CMK (cell line): ENCODE measurements at regions not wholly inside any gene's neighbourhood (a gene's known extent, or its start where the extent isn't known, plus 50 kb on each side); places are given as distances from the start of the nearest gene placed in this dataset.
"Not testable (repeated sequence)": the region's sequence is repeated elsewhere in the genome, so short reads cannot be mapped to it uniquely, and the experiment has no call there.

Source experiments
- DNase-seq: peaks from one replicate; pipeline ENCODE4 v3.0.0-alpha.2; 2010; ENCODE audit warnings: low read depth

GRCh38 chr20:50360921-50361320 lies 149.3 kb upstream of the PTPN1 start:
- no peak for DNase-seq

- not testable (repeated sequence) for DNase-seq
Measured at GRCh38 chr20:50362177-50362576, 148.0 kb upstream of the PTPN1 start.

- no peak for DNase-seq
Measured at GRCh38 chr20:50363027-50363426, 147.2 kb upstream of the PTPN1 start.

DNA sequence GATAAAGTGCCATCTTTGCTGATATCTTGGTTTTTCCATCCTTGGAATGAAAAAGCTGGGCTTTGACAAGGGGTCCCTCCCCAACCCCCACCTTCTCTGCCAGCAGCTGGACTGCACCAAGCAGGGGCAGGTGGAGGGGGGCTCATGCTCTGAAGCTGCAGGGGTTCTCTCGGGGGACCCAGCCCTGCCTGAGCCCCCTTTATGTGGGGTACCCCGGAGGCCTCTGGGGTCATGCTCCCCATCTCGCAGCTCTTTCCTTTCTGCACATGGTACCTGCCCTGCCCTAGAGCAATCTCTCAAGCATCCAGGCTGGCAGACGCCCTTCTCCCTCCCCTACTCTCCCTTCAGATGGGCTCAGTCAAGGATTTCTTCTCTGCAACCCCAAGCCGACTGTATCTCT lies 146.7 kb upstream of the PTPN1 start:
- no peak for DNase-seq

DNA sequence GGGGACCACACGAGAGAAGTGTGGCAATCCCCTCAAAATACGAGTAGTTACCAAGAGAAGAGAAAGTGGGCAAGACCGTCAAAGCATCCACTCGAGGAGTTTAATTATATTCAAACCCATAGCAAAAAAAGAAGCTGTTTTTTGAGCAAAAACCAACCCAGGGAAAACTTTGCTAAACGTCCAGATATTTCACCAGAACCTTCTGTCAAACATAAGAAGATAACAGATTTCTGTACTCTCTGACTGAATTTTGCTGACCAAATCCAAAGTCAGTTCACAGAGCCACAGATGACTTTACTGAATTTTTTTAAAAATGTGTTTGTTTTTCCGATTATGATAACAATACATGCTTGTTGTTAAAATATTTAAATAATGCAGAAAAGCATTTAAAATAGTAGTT lies 145.6 kb upstream of the PTPN1 start:
- no peak for DNase-seq

DNA sequence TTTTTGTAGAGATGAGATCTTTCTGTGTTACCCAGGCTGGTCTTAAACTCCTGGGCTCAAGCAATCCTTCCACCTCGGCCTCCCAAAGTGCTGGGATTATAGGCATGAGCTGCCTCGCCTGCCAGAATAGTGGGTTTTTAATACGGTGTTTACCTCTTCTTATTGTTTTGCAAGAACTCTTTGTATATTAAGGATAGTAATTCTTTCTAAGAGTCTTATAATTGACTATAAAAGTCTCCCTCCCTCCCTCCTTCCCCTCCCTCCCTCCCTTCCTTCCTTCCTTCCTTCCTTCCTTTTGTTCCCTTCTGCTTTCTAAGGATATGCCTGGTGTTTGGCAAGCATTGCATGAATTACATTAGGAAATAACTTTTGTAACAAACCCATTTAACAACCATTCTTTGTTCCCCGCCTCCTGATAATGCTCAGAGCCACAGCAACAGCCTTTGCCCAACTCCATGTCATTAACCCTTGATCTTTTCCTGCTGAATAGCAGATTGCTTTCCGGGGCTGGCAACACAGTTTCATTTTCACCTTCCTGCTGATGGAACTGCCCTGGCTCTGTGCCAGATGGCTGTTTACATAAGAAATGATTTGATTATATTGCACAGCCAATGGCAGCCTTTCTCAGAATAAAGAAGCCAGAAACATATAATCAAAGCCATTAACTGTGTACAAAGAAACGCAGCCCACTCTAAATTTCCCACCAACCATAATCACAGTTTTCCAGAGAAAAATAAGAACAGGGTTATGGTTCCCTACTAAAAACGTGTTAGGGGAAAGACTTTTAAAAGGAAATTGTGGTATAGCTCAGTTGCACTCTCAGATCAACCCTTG lies 143.7 kb upstream of the PTPN1 start:
- DNase-seq: no peak

GRCh38 chr20:50367104-50367674 lies 143.0 kb upstream of the PTPN1 start:
- DNase-seq: no peak

GRCh38 chr20:50367739-50368375 lies 142.3 kb upstream of the PTPN1 start:
- no peak for DNase-seq

DNA sequence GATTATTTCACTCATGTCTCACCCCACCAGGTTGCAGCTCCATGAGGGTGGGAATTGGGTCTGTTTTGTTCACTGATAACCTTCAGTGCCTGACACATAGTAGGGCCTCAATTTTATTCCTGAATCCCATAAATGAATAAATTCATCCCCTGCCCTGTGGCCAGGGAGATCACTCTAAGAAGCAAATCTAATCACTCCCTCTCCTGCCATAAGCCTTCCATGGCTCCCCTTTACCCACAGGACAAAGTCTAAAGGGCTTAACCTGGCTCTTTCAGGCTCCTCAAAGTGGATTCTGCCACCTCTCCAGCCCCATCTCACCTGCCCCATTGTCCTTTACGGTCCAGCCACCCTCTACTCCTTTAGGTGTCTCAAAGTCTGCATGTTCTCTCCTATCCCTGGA lies 141.8 kb upstream of the PTPN1 start:
- DNase-seq: no peak

GRCh38 chr20:50368813-50369224 lies 141.4 kb upstream of the PTPN1 start:
- DNase-seq: no peak

GRCh38 chr20:50369225-50370035 lies 140.8 kb upstream of the PTPN1 start:
- no peak for DNase-seq

GRCh38 chr20:50370036-50370566 lies 140.1 kb upstream of the PTPN1 start:
- no peak for DNase-seq

DNA sequence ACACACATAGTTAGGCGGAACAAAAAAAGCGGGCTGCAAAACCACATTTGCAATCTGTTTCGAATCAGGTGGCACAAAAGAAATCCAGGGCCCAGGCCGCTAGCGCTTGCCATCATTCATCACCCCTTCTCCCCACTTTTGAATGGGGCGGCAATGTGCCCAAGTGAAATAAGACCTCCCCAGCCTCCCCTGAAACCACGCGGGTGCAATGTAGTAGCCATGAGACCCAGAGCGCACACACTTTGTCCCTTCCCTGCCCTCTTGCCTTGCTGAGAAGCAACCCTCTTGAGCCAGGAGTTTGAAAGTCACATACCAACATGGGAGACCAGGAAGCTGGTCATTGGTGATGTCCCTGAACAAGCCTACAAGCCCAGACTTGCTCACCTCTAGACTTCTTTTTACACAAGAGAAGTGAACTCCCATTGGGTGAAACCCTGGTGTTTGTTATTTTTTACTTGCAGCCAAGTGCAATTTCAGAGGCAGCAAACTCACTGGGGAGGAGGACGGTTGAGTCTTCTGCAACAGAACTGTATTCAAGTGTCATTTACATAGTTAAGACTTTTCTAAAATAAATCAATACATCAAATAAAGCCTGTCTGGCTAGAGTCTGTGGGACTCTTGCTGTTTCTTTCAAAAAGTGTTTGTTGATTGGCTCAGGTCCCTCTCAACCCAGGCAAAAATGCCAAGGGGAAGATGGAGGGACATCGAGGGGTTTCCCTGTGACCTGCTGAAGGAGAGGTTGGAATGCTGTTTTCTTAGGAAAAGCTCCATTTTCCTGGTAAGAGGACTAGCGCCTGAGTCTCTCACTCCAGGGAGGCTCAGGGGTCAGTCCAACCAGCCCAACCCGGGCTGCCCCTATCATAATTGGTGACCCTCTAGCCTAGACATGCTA lies 138.1 kb upstream of the PTPN1 start:
- DNase-seq: no peak

- no peak for DNase-seq
Measured at GRCh38 chr20:50372770-50373088, 137.5 kb upstream of the PTPN1 start.

- DNase-seq: no peak
Measured at GRCh38 chr20:50373674-50374286, 136.4 kb upstream of the PTPN1 start.

DNA sequence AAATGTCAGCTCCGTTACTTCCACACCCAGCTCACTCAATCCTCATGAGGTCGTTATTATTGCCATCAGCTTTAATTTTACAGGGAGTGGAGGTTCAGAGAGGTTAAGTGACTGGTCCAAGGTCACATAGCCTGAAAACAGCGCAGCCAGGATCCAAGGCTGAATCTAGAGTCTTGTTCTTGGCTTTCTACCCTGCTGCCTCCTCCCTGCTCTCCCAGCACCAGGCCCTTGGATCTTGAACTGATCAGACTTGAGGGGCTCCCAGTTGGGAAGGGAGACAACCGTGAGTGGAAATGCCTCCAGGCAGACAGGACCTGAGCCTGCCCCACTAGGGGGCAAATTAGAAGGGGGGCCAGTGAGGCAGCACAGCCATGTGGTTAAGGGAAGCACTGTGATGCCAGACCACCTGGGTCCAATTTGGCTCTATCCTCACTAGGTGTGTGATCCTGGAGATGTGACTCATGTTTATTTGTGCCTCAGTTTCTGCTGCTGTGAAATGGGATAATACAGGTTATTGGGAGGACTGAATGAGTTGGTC lies 135.6 kb upstream of the PTPN1 start:
- no peak for DNase-seq

- DNase-seq: no peak
Measured at GRCh38 chr20:50376179-50376887, 133.8 kb upstream of the PTPN1 start.

DNA sequence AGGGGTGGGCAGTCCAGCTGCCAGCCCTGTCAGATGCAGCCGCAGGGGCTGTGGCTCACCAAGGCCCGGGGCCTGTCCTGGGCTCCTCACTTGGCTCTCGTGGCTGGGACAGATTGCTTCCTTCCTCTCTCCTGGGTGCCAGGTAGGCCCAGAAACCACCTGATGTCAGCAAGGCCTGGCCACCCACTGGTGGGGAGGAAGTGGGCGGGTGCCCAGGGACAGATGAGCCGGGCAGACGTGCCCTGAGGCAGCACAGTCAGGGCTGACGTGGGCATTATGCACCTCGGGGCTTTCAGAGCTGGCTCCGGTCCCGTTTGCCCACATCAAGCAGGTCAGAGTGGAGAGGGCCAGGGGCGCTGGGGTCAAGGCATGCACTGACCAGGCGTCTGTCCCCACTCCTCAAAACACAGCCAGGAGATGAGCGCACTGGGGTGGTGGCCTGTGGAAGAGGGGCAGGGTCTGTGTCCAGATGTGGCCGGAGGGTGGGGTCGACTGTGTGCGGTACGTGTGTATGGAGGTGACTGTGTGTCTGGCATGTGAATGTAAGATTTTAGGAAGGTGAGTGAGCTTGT lies 133.2 kb upstream of the PTPN1 start:
- no peak for DNase-seq

GRCh38 chr20:50378170-50379000 lies 131.8 kb upstream of the PTPN1 start:
- DNase-seq: no peak
